Retina (tissue), 1 donor: ENCODE measurements at regions not wholly inside any gene's neighbourhood (a gene's known extent, or its start where the extent isn't known, plus 50 kb on each side); places are given as distances from the start of the nearest gene placed in this dataset.

Source experiments
- DNase-seq: peaks from one replicate; pipeline ENCODE4 v3.0.0-alpha.2; 2016

- no peak for DNase-seq
Measured at GRCh38 chr20:61138566-61138965, 113.5 kb upstream of the CDH4 start.

- no peak for DNase-seq
Measured at GRCh38 chr20:61139031-61139430, 113.0 kb upstream of the CDH4 start.

GRCh38 chr20:61140576-61140975 lies 111.5 kb upstream of the CDH4 start:
- DNase-seq, result no peak

GRCh38 chr20:61146023-61146422 lies 106.0 kb upstream of the CDH4 start:
- no peak for DNase-seq

GRCh38 chr20:61149636-61150035 lies 102.4 kb upstream of the CDH4 start:
- DNase-seq, result no peak

GRCh38 chr20:61157301-61157700 lies 94.8 kb upstream of the CDH4 start:
- no peak for DNase-seq

- DNase-seq, result no peak
Measured at GRCh38 chr20:61159957-61160686, 91.9 kb upstream of the CDH4 start.

GRCh38 chr20:61161726-61162390 lies 90.2 kb upstream of the CDH4 start:
- no peak for DNase-seq

- no peak for DNase-seq
Measured at GRCh38 chr20:61162451-61162850, 89.6 kb upstream of the CDH4 start.

GRCh38 chr20:61163031-61163430 lies 89.0 kb upstream of the CDH4 start:
- DNase-seq, result no peak

- DNase-seq, result no peak
Measured at GRCh38 chr20:61166324-61166723, 85.7 kb upstream of the CDH4 start.

- no peak for DNase-seq
Measured at GRCh38 chr20:61168605-61169004, 83.5 kb upstream of the CDH4 start.

- DNase-seq, result peak; percentile 43
Measured at GRCh38 chr20:61169874-61170273, 82.2 kb upstream of the CDH4 start.

GRCh38 chr20:61170496-61171320 lies 81.4 kb upstream of the CDH4 start:
- DNase-seq, result peak; percentile 44

GRCh38 chr20:61173267-61173666 lies 78.8 kb upstream of the CDH4 start:
- no peak for DNase-seq

- no peak for DNase-seq
Measured at GRCh38 chr20:61173961-61174725, 77.9 kb upstream of the CDH4 start.

- DNase-seq, result no peak
Measured at GRCh38 chr20:61176874-61177273, 75.2 kb upstream of the CDH4 start.

- no peak for DNase-seq
Measured at GRCh38 chr20:61178551-61179071, 73.5 kb upstream of the CDH4 start.

- no peak for DNase-seq
Measured at GRCh38 chr20:61184194-61184593, 67.9 kb upstream of the CDH4 start.

GRCh38 chr20:61185181-61185580 lies 66.9 kb upstream of the CDH4 start:
- DNase-seq, result no peak

GRCh38 chr20:61185841-61186601 lies 66.0 kb upstream of the CDH4 start:
- no peak for DNase-seq
